ENCODE measurements at regions not wholly inside any gene's neighbourhood (a gene's known extent, or its start where the extent isn't known, plus 50 kb on each side); places are given as distances from the start of the nearest gene placed in this dataset.

- no peaks in the 10 kb centered on the region for H3K79me1 ChIP-seq (ENCODE audit: low read depth, low read length)
- no peak for FAIRE-seq
- peaks cover 0 to 6% (median 2%) of the 10 kb centered on the region in 4 experiments; a peak in 6 of 7 replicates for H3K4me1 ChIP-seq (replicated peaks in 1 of 4; ENCODE audit: control insufficient read depth in 3 of 4, insufficient read depth in 4 of 4, low read length in 3 of 4)
- no peak overlapping the region for H3K27ac ChIP-seq (ENCODE audit: low read depth, low read length)
- H2BK20ac ChIP-seq (ENCODE audit: low read length), result no peak overlapping the region
- H2BK120ac ChIP-seq (replicated peaks; ENCODE audit: low read depth, low read length), result no peak overlapping the region
- no peak overlapping the region for H3K4me3 ChIP-seq (ENCODE audit: extremely low read depth in 1 of 4, insufficient read depth in 2 of 4, low read depth in 3 of 4, low read length in 4 of 4)
- H3K4me2 ChIP-seq (ENCODE audit: insufficient read depth in 1 of 2, low read depth in 2 of 2, low read length in 2 of 2), result no peak overlapping the region
- DNase-seq (ENCODE audit: low read depth in 1 of 2, low spot score in 2 of 2), result peak in 1 of 2 experiments; percentile 32
- H4K20me1 ChIP-seq (replicated peaks in 1 of 2; ENCODE audit: control insufficient read depth in 1 of 2, insufficient read depth in 2 of 2, low read length in 2 of 2), result no peaks in the 10 kb centered on the region
- ChIA-PET POLR2A (ENCODE audit: partially characterized antibody) (interaction anchor here (1.2 kb wide), 1 partner anchor 232 kb away, joined by 3 read pairs; the partner anchor contains the start of gene TNRC6C), CTCF (ENCODE audit: partially characterized antibody) (interaction anchor here (0.6 to 4.1 kb wide), 3 partner anchors 9 to 316 kb away, joined by 4 to 16 read pairs (median 4); no protein-coding TSS in a partner anchor)
- H4K8ac ChIP-seq (ENCODE audit: extremely low read depth, insufficient read depth, low read length), result no peak overlapping the region
- no peak overlapping the region for H2AFZ ChIP-seq (ENCODE audit: low read length)
- 83% methylated on average over 5 of the region's 5 CpGs; no CpG with 5 or more reads in 1 of the 2 experiments for WGBS, 2 experiments (ENCODE audit: extremely low coverage in 1 of 2, insufficient coverage in 1 of 2, insufficient read length in 1 of 2, insufficient replicate concordance in 2 of 2, low coverage in 1 of 2, low lambda C conversion rate in 2 of 2, missing lambda C conversion rate in 1 of 2)
- no peak overlapping the region for H3K18ac ChIP-seq (ENCODE audit: extremely low read depth, low read length)
- H2BK12ac ChIP-seq (ENCODE audit: low read depth, low read length), result no peak overlapping the region
- H4K5ac ChIP-seq (ENCODE audit: insufficient read length, low read depth, low read length), result no peak overlapping the region
- peaks cover 0 to 2% (median 0%) of the 10 kb centered on the region in 4 experiments; a peak in 2 of 7 replicates for H3K27me3 ChIP-seq (replicated peaks in 1 of 4; ENCODE audit: control insufficient read depth in 3 of 4, extremely low read depth in 1 of 4, insufficient read depth in 3 of 4, low read length in 3 of 4)
- H3K14ac ChIP-seq (ENCODE audit: insufficient read length), result no peak overlapping the region
- no peak overlapping the region for H3K56ac ChIP-seq (replicated peaks; ENCODE audit: insufficient read length, low read depth, low read length)
- no peak overlapping the region for H3K4ac ChIP-seq (replicated peaks; ENCODE audit: insufficient read length, low read depth, low read length)
- no peaks in the 10 kb centered on the region for H3K23me2 ChIP-seq (ENCODE audit: low read depth, low read length)
- H3K9me3 ChIP-seq (ENCODE audit: insufficient read depth in 2 of 2, low read depth in 1 of 2, low read length in 1 of 2), result no peaks in the 10 kb centered on the region
- H3K79me2 ChIP-seq (ENCODE audit: control insufficient read depth in 1 of 2, insufficient read depth in 2 of 2, low read length in 2 of 2), result no peaks in the 10 kb centered on the region
- H2BK5ac ChIP-seq (ENCODE audit: low read depth, low read length), result no peak overlapping the region
- H3K9ac ChIP-seq (replicated peaks in 1 of 4; ENCODE audit: extremely low read depth in 1 of 4, low read depth in 3 of 4, low read length in 3 of 4), result no peak overlapping the region
- H3K36me3 ChIP-seq (ENCODE audit: control insufficient read depth in 2 of 4, insufficient read depth in 4 of 4, low read length in 3 of 4), result no peaks in the 10 kb centered on the region
- no peak overlapping the region for H3K23ac ChIP-seq (ENCODE audit: insufficient read length)
- no peak overlapping the region for H2BK15ac ChIP-seq (ENCODE audit: low read length)
- no peak overlapping the region for H2AK5ac ChIP-seq (ENCODE audit: low read depth, low read length)
- no peak overlapping the region for H4K91ac ChIP-seq (replicated peaks; ENCODE audit: insufficient read length, low read length)
- TF ChIP-seq CREB1 (IDR thresholded peaks at IDR 0.05), result no peak
Measured at GRCh38 chr17:77725846-77726245, 232.7 kb upstream of the TNRC6C start.
